IPS DF 6.9 (cell line): ENCODE measurements at regions not wholly inside any gene's neighbourhood (a gene's known extent, or its start where the extent isn't known, plus 50 kb on each side); places are given as distances from the start of the nearest gene placed in this dataset.

ENCODE experiments used
- DNase-seq: peaks from one replicate; pipeline ENCODE4 v3.0.0-alpha.2; 2013; ENCODE audit warnings: low read depth, low spot score
- H3K27ac ChIP-seq: one replicate; pipeline ENCODE4 v1.5.1; 2013; ENCODE audit warnings: low read length, control low read depth
- H3K27me3 ChIP-seq: 2 replicates; pipeline ENCODE4 v1.6.1; 2013; ENCODE audit warnings: mild to moderate bottlenecking, low read length; ENCODE audit not compliant: control insufficient read depth, insufficient read depth
- H3K36me3 ChIP-seq: 2 replicates; pipeline ENCODE4 v1.6.1; 2013; ENCODE audit warnings: low read length; ENCODE audit not compliant: control insufficient read depth, insufficient read depth
- H3K4me1 ChIP-seq: 2 replicates; pipeline ENCODE4 v1.6.1; 2013; ENCODE audit warnings: low read length; ENCODE audit not compliant: control insufficient read depth, insufficient read depth
- H3K4me3 ChIP-seq: 2 replicates; pipeline ENCODE4 v1.5.1; 2013; ENCODE audit warnings: mild to moderate bottlenecking, low read length
- H3K9me3 ChIP-seq: 2 replicates; pipeline ENCODE4 v1.6.1; 2013; ENCODE audit warnings: low read length, inconsistent platforms; ENCODE audit not compliant: control insufficient read depth, insufficient read depth
- WGBS: extraction: QIAGEN DNeasy Blood & Tissue Kit; methylation state at CpG from one replicate; pipeline ENCODE4 v1.1.7; 2013; ENCODE audit warnings: mixed read lengths, missing lambda C conversion rate; ENCODE audit not compliant: insufficient read length, insufficient coverage; 5-methylcytosine and 5-hydroxymethylcytosine counted together

DNA sequence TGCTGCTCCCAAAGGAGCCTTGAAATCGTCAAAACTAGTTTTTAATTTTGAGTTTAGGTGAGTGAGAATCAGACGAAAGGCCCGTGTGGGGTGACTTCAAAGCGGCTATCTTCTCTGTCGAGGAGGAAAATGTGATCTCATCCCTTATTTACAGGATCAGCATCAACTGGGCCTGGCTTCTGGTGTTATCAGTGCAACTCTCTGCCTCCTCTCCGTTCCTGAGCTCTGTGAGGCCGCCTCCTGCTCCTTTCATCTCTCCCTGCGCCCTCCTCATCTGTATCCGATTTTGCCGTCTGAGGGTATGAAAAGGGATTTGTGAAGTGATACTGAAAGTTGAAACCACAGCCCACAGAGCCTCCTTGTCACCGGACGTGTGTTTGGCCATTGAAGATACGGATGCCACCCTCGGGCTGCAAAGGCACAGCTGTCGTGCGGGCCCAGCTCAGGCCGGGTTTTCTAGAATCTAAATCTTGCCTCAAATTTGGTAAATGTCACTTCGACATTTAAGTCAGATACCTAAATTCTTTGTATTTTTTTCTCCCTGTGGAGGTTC, 408.7 kb upstream of the ADARB2 start:
- no peaks in the 10 kb centered on the region for H3K27me3 ChIP-seq
- no peaks in the 10 kb centered on the region for H3K4me1 ChIP-seq
- no peak for DNase-seq
- no CpG with 5 or more reads among the region's 18 CpGs for WGBS
- H3K27ac ChIP-seq = no peak overlapping the region
- H3K36me3 ChIP-seq = no peaks in the 10 kb centered on the region
- no peaks in the 10 kb centered on the region for H3K9me3 ChIP-seq
- H3K4me3 ChIP-seq = no peak overlapping the region

DNA sequence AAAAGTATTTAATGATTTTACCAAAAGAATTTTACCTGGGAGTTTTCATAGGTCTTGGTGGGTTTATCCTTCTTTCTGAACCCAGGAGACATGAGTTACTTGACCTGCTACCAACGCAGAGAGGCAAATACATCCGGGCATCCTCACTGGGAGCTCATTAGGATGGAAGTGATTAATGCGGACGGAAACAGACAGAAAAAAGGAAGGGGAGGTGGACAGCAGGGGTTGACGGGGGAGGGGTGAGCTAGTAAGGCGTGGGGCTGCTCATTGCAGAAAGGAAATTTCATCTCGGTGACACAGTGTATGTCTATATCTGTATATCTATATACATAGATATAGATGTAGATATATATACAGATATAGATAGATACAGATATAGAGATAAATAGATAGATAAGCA, 408.2 kb upstream of the ADARB2 start:
- no peak overlapping the region for H3K27ac ChIP-seq
- no CpG with 5 or more reads among the region's 7 CpGs for WGBS
- no peak overlapping the region for H3K4me3 ChIP-seq
- H3K36me3 ChIP-seq = no peaks in the 10 kb centered on the region
- no peaks in the 10 kb centered on the region for H3K9me3 ChIP-seq
- H3K4me1 ChIP-seq = no peaks in the 10 kb centered on the region
- H3K27me3 ChIP-seq = no peaks in the 10 kb centered on the region
- DNase-seq = no peak

DNA sequence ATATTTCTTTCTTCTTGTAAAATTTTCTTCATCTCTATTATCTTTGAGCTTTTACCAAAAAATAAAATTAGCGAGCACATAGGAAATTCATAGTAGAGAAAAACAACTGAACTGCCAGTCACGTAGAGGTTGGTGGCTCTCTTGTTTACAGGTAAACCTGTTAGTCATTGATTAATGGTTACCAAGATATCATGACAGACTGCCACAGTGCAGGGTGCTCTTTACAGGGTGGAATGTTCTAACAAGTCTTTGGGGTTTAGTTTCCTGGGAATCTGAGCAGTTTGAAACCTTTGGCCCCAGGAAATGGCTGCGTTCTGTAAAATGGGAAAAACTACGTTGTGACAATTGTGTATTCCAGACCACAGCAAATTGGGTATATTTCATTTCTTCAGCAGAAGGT, 407.3 kb upstream of the ADARB2 start:
- Histone ChIP-seq H3K9me3 (no peaks in the 10 kb centered on the region), H3K4me3 (no peak overlapping the region), H3K27me3 (no peaks in the 10 kb centered on the region), H3K36me3 (no peaks in the 10 kb centered on the region), H3K4me1 (no peaks in the 10 kb centered on the region), H3K27ac (no peak overlapping the region)
- DNase-seq = no peak
- no CpG with 5 or more reads among the region's 4 CpGs for WGBS

DNA sequence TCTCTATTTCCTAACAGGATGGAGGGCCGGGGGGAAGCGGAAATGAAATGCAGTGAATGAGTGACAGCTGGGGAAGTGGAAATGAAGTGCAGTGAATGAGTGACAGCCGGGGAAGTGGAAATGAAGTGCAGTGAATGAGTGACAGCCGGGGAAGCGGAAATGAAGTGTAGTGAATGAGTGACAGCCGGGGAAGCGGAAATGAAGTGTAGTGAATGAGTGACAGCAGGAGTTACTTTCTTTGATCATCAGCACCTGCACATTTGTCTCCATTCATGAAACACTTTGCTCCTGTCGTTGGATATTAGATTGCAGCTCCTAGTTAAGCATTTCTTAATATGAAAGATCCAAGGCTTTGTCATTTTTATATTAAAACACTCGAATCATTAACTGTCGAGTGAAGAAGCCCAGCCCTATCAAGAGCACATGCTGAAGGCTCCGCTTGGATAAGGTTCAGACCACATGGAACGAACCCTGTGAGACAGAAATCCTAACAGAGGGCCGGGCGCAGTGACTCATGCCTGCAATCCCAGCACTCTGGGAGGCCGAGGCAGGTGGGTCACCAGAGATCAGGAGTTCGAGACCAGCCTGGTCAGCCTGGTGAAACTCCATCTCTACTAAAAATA, 406.0 kb upstream of the ADARB2 start:
- WGBS = 100% methylated on average over 3 of the region's 16 CpGs
- Histone ChIP-seq H3K27ac (no peak overlapping the region), H3K9me3 (no peaks in the 10 kb centered on the region), H3K4me3 (no peak overlapping the region), H3K4me1 (no peaks in the 10 kb centered on the region), H3K27me3 (no peaks in the 10 kb centered on the region), H3K36me3 (no peaks in the 10 kb centered on the region)
- DNase-seq = no peak

DNA sequence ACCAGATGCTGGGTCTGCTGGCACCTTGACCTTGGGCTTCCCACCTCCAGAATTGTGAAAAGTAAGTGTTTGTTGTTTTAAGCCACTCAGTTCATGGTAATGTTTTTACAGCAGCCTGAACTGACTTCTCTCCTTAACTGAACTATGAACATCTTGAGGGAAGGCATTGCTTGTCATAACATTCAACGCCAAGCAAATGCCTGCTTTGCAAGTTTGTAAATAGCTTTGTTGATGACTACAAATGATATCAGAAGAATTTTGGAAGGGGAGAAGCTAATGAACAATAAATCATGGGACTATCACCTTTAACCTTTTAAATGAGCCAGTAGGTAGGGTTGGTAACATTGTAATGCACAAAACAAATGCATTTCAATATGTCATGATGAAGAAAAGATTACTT, 402.4 kb upstream of the ADARB2 start:
- no CpG with 5 or more reads among the region's 1 CpG for WGBS
- Histone ChIP-seq H3K27me3 (no peaks in the 10 kb centered on the region), H3K9me3 (no peaks in the 10 kb centered on the region), H3K4me1 (no peaks in the 10 kb centered on the region), H3K27ac (no peak overlapping the region), H3K36me3 (no peaks in the 10 kb centered on the region), H3K4me3 (no peak overlapping the region)
- DNase-seq = no peak

DNA sequence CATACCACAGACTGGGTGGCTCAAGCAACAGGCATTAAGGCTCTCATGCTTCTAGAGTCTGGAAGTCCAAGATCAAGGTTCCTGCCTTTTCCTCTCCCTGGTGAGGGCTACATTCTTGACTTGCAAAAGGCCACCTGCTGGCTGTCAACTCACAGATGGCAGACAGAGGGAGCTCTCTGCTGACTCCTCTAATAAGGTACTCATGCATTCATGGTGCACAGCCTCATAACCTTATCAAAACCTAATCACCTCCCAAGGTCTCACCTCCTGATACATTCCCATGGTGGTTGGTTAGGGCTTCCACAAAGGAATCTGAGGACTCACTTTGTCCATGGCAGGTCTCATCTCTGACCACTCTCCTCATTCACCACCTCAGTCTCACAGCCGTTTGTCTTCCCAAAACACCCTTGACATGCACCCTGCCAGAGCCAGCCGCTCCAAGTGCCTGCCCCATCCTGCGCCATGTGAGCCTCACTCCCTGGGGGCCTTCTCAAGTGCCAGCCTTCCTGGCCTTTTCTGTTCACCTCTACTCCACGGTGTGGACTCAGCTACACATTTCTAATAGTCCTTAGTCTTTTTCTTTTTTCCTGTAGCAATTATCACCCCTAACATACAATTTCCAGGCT, 400.3 kb upstream of the ADARB2 start:
- DNase-seq = peak; percentile 25
- WGBS = no CpG with 5 or more reads among the region's 4 CpGs
- Histone ChIP-seq H3K9me3 (no peaks in the 10 kb centered on the region), H3K27ac (no peak overlapping the region), H3K4me1 (no peaks in the 10 kb centered on the region), H3K27me3 (no peaks in the 10 kb centered on the region), H3K36me3 (no peaks in the 10 kb centered on the region), H3K4me3 (no peak overlapping the region)

DNA sequence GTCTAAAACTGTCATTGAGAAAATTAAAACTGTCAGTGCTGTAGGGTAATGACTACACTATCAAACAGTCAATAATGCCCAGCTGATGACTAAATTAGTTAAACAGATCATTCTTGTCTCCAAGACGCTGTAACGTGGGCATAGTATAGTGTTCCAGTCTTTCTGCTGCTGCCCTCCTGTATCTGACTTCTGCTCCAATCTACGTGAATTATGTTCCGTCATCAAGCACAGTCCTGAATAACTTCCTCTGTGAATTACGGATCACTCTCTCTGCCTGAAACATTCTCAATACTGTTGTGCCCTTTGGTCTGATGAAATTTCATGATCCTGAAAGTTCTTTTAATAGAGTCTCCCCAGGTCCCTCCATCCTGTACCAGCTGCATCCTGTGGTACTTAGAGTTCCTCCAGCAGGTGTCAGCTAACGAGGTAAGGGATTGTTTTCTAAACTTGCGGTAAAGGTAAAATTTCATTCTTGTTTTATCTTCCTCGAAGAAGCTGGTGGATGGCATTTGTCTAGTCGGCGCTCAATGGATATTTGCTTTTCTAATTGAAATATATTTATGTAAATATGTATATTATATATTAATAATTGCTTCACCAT, 393.5 kb upstream of the ADARB2 start:
- Histone ChIP-seq H3K4me3 (no peak overlapping the region), H3K36me3 (no peaks in the 10 kb centered on the region), H3K27ac (no peak overlapping the region), H3K9me3 (no peaks in the 10 kb centered on the region), H3K27me3 (no peaks in the 10 kb centered on the region), H3K4me1 (no peaks in the 10 kb centered on the region)
- no peak for DNase-seq
- no CpG with 5 or more reads among the region's 10 CpGs for WGBS

DNA sequence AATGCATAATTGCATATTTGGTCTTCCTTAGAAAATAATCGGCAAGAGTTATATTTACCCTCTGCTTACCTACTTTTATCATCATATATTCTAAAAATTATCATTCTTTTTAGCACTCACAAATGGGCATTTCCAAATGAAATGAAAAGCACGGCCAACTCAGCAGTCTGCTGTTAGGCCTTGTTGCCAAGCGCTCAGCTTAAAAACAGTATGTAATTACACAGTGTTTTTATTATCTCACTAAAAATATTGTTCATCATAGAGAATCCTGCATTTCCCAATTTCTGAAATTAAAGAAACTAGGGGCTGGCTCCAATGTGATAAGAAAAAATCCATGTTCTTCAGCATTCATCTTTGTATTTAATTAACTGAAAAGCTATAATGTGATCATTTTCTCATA, 391.7 kb upstream of the ADARB2 start:
- no peak overlapping the region for H3K4me3 ChIP-seq
- no peaks in the 10 kb centered on the region for H3K4me1 ChIP-seq
- no peak overlapping the region for H3K27ac ChIP-seq
- DNase-seq = no peak
- no peaks in the 10 kb centered on the region for H3K36me3 ChIP-seq
- no CpG with 5 or more reads among the region's 3 CpGs for WGBS
- H3K9me3 ChIP-seq = no peaks in the 10 kb centered on the region
- no peaks in the 10 kb centered on the region for H3K27me3 ChIP-seq

DNA sequence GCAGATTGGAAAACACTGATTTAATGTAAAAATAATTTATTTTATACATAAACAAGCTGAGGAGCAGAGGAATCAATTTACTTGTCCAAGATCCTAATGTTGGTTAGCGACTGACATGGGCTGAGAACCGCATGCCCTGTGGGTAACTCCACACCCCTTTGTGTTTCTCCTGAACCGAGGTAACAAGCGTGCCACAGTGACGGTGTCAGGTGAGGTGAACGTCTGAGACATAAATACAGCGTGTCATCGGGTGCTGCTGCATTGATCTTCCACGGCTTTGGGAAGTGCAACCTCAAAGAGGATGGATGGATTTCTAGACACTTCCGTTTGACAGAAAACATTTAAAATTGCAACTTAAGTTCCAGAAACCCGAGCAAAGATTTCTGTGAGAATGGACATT, 386.8 kb upstream of the ADARB2 start:
- WGBS = no CpG with 5 or more reads among the region's 11 CpGs
- DNase-seq = no peak
- Histone ChIP-seq H3K4me1 (no peaks in the 10 kb centered on the region), H3K27ac (no peak overlapping the region), H3K36me3 (no peaks in the 10 kb centered on the region), H3K4me3 (no peak overlapping the region), H3K9me3 (no peaks in the 10 kb centered on the region), H3K27me3 (no peaks in the 10 kb centered on the region)

DNA sequence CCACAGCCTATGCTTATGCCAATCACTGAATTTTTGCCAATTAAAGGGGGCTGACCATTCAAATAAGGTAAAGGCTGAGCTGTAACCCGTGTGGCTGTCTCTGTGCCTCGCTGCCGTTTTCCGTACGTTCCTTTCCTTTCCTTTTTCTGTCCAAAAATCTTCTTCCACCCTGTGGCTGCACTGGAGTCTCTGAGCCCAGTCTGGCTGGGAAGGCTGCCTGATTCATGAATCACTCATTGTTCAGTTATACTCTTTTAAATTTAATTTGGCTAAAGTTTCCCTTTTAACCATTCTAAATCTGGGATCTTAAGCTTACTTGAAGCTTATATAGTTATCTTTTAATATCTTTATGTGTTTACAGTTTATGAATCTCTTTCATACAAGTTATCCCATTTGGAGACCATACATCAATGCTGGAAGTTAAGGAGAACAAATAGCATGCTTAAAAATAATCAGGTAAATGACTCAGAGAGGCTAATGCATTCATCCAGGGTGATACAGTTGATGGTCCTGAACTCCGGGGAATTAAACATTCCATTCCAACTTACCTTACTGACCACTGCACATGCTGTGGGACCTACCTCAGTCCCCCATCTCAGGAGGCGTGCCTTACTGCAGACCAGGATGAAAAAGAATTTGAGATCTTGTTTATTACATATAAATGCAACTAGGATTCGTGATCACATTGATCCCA, 385.3 kb upstream of the ADARB2 start:
- no peaks in the 10 kb centered on the region for H3K27me3 ChIP-seq
- no peak overlapping the region for H3K27ac ChIP-seq
- H3K9me3 ChIP-seq = no peaks in the 10 kb centered on the region; the same call in 1 of the 2 replicates
- H3K4me1 ChIP-seq = no peaks in the 10 kb centered on the region
- WGBS = no CpG with 5 or more reads among the region's 8 CpGs
- no peaks in the 10 kb centered on the region for H3K36me3 ChIP-seq
- H3K4me3 ChIP-seq = no peak overlapping the region
- DNase-seq = no peak
